GM12878 (cell line): ENCODE measurements at regions not wholly inside any gene's neighbourhood (a gene's known extent, or its start where the extent isn't known, plus 50 kb on each side); places are given as distances from the start of the nearest gene placed in this dataset.

Experiments used
- ATAC-seq: fragments of 200-7000 bp; cut with Tn5 transposase; 3 replicates; pipeline ENCODE4 v1.9.1; 2020; ENCODE audit warnings: mild to moderate bottlenecking, moderate library complexity
- BruUV-seq: library from RNA; stranded (reverse); fragments of 400-500 nt; replicated peaks from 2 replicates; lab custom pipeline; 2021; lab: Mats Ljungman, UMichigan
- CTCF ChIA-PET: fragments of 300-600 bp; sonication (Branson Sonifier 250); formaldehyde crosslinking; extraction: SDS; loops from one replicate; lab custom pipeline; 2021; ENCODE audit warnings: inconsistent platforms; lab: Yijun Ruan, JAX
- POLR2A ChIA-PET: fragments of 350-600 bp; formaldehyde crosslinking; extraction: SDS; loops from one replicate; lab custom pipeline; 2021; ENCODE audit warnings: inconsistent platforms; lab: Charles Lee
- RAD21 ChIA-PET: fragments of 300-600 bp; sonication (Branson Sonifier 250); formaldehyde crosslinking; loops from one replicate; lab custom pipeline; 2023; ENCODE audit warnings: antibody characterized with exemption; ENCODE audit not compliant: unreplicated experiment; lab: Charles Lee
- SMC1A ChIA-PET: fragments of 300-600 bp; sonication (Branson Sonifier 250); formaldehyde crosslinking; loops from one replicate; lab custom pipeline; 2023; ENCODE audit not compliant: unreplicated experiment, uncharacterized antibody; lab: Charles Lee
- DNase-seq: peaks from one replicate; pipeline ENCODE4 v3.0.0-alpha.2; 2011; ENCODE audit warnings: low read depth, low spot score
- FAIRE-seq: peaks from 3 replicates; lab custom pipeline; 2011; peaks lifted over from hg19 to GRCh38; lab: Jason Lieb, UNC
- H2AFZ ChIP-seq: 2 replicates; pipeline ENCODE4 v1.6.0; 2011; ENCODE audit warnings: low read depth, low read length, control low read depth; ENCODE audit not compliant: control insufficient read depth
- H3K27ac ChIP-seq: 2 replicates; pipeline ENCODE4 v1.5.1; 2011; ENCODE audit warnings: control low read depth; ENCODE audit not compliant: control insufficient read depth, insufficient read depth
- H3K27me3 ChIP-seq, 2 experiments: replicated peaks in 1 of 2; 2 replicates each; pipeline versions ENCODE4 v1.6.0 to v1.6.1; 2011; ENCODE audit warnings: low read length in 1 of 2; ENCODE audit not compliant: control insufficient read depth in 2 of 2, insufficient read depth in 2 of 2
- H3K36me3 ChIP-seq, 2 experiments: 2 replicates each; pipeline ENCODE4 v1.5.1; 2011; ENCODE audit warnings: low read length in 1 of 2; ENCODE audit not compliant: control insufficient read depth in 2 of 2, insufficient read depth in 2 of 2
- H3K4me1 ChIP-seq: 2 replicates; pipeline ENCODE4 v1.6.1; 2011; ENCODE audit warnings: mild to moderate bottlenecking, low read length, moderate library complexity, mixed read lengths; ENCODE audit not compliant: control insufficient read depth, insufficient read depth
- H3K4me2 ChIP-seq: 2 replicates; pipeline ENCODE4 v1.6.0; 2011; ENCODE audit warnings: control low read depth; ENCODE audit not compliant: control insufficient read depth, insufficient read depth
- H3K4me3 ChIP-seq: fragments of 200-600 bp; sonication (generic); 2 replicates; pipeline ENCODE4 v1.5.1; 2016
- H3K79me2 ChIP-seq: 2 replicates; pipeline ENCODE4 v1.6.0; 2011; ENCODE audit warnings: low read length; ENCODE audit not compliant: control insufficient read depth, insufficient read depth
- H3K9ac ChIP-seq: 2 replicates; pipeline ENCODE4 v1.8.0; 2011; ENCODE audit warnings: low read length, control low read depth, mixed read lengths; ENCODE audit not compliant: control insufficient read depth, insufficient read depth
- H3K9me3 ChIP-seq: replicated peaks from 3 replicates; pipeline ENCODE4 v1.5.1; 2011; ENCODE audit warnings: mild to moderate bottlenecking, low read length; ENCODE audit not compliant: control insufficient read depth, insufficient read depth
- H4K20me1 ChIP-seq: 2 replicates; pipeline ENCODE4 v1.6.0; 2011; ENCODE audit not compliant: control insufficient read depth, insufficient read depth
- BACH1 ChIP-seq: fragments of 450-650 bp; IDR thresholded peaks from 2 replicates; pipeline ENCODE4 v1.6.1; 2017; ENCODE audit warnings: mild to moderate bottlenecking, borderline replicate concordance
- CREM ChIP-seq: IDR thresholded peaks from 2 replicates; pipeline ENCODE4 v1.6.1; 2014; ENCODE audit warnings: antibody characterized with exemption, low read depth
- MEF2A ChIP-seq: IDR thresholded peaks from 2 replicates; pipeline ENCODE4 v1.6.1; 2011; ENCODE audit warnings: low read depth, mild to moderate bottlenecking, low read length, moderate library complexity; ENCODE audit not compliant: insufficient read depth
- MEF2B ChIP-seq: fragments of 450-650 bp; IDR thresholded peaks from 2 replicates; pipeline ENCODE4 v1.6.1; 2018; ENCODE audit warnings: mild to moderate bottlenecking, moderate library complexity; ENCODE audit not compliant: partially characterized antibody, poor library complexity, severe bottlenecking
- NFYB ChIP-seq: IDR thresholded peaks from 2 replicates; pipeline ENCODE4 v1.6.1; 2011; ENCODE audit warnings: low read depth, mild to moderate bottlenecking, low read length, improper control_type of control experiment, moderate library complexity; ENCODE audit not compliant: insufficient read depth
- NR2C2 ChIP-seq: IDR thresholded peaks from 2 replicates; pipeline ENCODE4 v1.6.1; 2011; ENCODE audit warnings: borderline replicate concordance, low read depth; ENCODE audit not compliant: control insufficient read depth, insufficient read length
- RBBP5 ChIP-seq: fragments of 200-600 bp; sonication (generic); conservative IDR thresholded peaks from 2 replicates; pipeline ENCODE4 v1.6.1; 2016
- SRF ChIP-seq, 2 experiments: IDR thresholded peaks; 2 replicates each; pipeline ENCODE4 v1.6.1; 2011; ENCODE audit warnings: low read depth in 2 of 2, low read length in 2 of 2, mild to moderate bottlenecking in 1 of 2, moderate library complexity in 1 of 2
- SUZ12 ChIP-seq: fragments of 200-600 bp; sonication (generic); IDR thresholded peaks from one replicate; pipeline ENCODE4 v1.6.1; 2018; ENCODE audit warnings: antibody characterized with exemption, mild to moderate bottlenecking; ENCODE audit not compliant: unreplicated experiment
- USF2 ChIP-seq: IDR thresholded peaks from 2 replicates; pipeline ENCODE4 v1.6.1; 2011; ENCODE audit warnings: low read depth, low read length, improper control_type of control experiment, borderline replicate concordance
- ZBTB33 ChIP-seq: fragments of 450-650 bp; IDR thresholded peaks from 2 replicates; pipeline ENCODE4 v1.6.1; 2017; ENCODE audit warnings: mild to moderate bottlenecking
- ZNF207 ChIP-seq: fragments of 450-650 bp; IDR thresholded peaks from 2 replicates; pipeline ENCODE4 v1.6.1; 2014; ENCODE audit warnings: antibody characterized with exemption, mild to moderate bottlenecking, borderline replicate concordance
- WGBS: methylation state at CpG from one replicate; pipeline ENCODE4 v1.1.6; 2016; ENCODE audit warnings: low lambda C conversion rate; ENCODE audit not compliant: insufficient replicate concordance, insufficient coverage; ENCODE audit errors: missing lambda C conversion rate; 5-methylcytosine and 5-hydroxymethylcytosine counted together
- in situ Hi-C: fragments of 300-500 bp; cut with MboI; formaldehyde crosslinking; loops from 9 replicates; pipeline ENCODE4 v1.14.3; 2018; ENCODE audit warnings: mixed read lengths
- intact Hi-C: fragments of 100-400 bp; cut with micrococcal nuclease; formaldehyde crosslinking; loops from one replicate; pipeline ENCODE4 v1.14.2; 2022; ENCODE audit not compliant: unreplicated experiment

- no TSS peak for BruUV-seq
- in situ Hi-C loops (no loop called here), intact Hi-C loops (no loop called here)
- DNase-seq (no peak), FAIRE-seq (no peak), ATAC-seq (no peak)
- no peaks in the 10 kb centered on the region for H3K9me3 ChIP-seq
- no peaks in the 10 kb centered on the region for H3K36me3 ChIP-seq
- POLR2A ChIA-PET, result no interaction called here
- no peaks in the 10 kb centered on the region for H3K4me1 ChIP-seq
- CTCF ChIA-PET, result no interaction called here
- TF ChIP-seq ZBTB33, result no peak
- no peak for TF ChIP-seq USF2
- no peak for TF ChIP-seq NR2C2
- TF ChIP-seq MEF2B, result no peak
- no peak for TF ChIP-seq BACH1
- no peak overlapping the region for H3K27ac ChIP-seq
- no peaks in the 10 kb centered on the region for H3K27me3 ChIP-seq
- H3K4me2 ChIP-seq, result no peak overlapping the region
- no peak overlapping the region for H3K4me3 ChIP-seq
- SMC1A ChIA-PET, result interaction anchor here (0.6 kb wide), 1 partner anchor 315 kb away, joined by 3 read pairs; no protein-coding TSS in a partner anchor
- no peak overlapping the region for H3K9ac ChIP-seq
- H2AFZ ChIP-seq, result no peak overlapping the region
- no peaks in the 10 kb centered on the region for H3K79me2 ChIP-seq
- RAD21 ChIA-PET, result no interaction called here
- H4K20me1 ChIP-seq, result no peaks in the 10 kb centered on the region
- 24% methylated on average over 3 of the region's 3 CpGs for WGBS
Measured at GRCh38 chr20:40610730-40611129, 78.3 kb downstream of the MAFB start.

- intact Hi-C loops, result no loop called here
- FAIRE-seq (no peak), DNase-seq (no peak), ATAC-seq (no peak)
- no peaks in the 10 kb centered on the region for H3K4me1 ChIP-seq
- no peak overlapping the region for H2AFZ ChIP-seq
- in situ Hi-C loops, result no loop called here
- H3K79me2 ChIP-seq, result no peaks in the 10 kb centered on the region
- no peaks in the 10 kb centered on the region for H4K20me1 ChIP-seq
- 48% methylated on average over 5 of the region's 5 CpGs for WGBS
- H3K27me3 ChIP-seq, result no peaks in the 10 kb centered on the region
- no peaks in the 10 kb centered on the region for H3K36me3 ChIP-seq
- ChIA-PET RAD21 (no interaction called here), SMC1A (no interaction called here), CTCF (no interaction called here), POLR2A (no interaction called here)
- no TSS peak for BruUV-seq
- H3K9ac ChIP-seq, result no peak overlapping the region
- no peak overlapping the region for H3K27ac ChIP-seq
- no peaks in the 10 kb centered on the region for H3K9me3 ChIP-seq
- no peak overlapping the region for H3K4me3 ChIP-seq
- H3K4me2 ChIP-seq, result no peak overlapping the region
- no peak for TF ChIP-seq NFYB
- no peak for TF ChIP-seq SUZ12
- no peak for TF ChIP-seq SRF (IDR thresholded peaks at IDR 0.05; ENCODE audit: low read depth in 2 of 2, low read length in 2 of 2)
- no peak for TF ChIP-seq RBBP5
- TF ChIP-seq ZNF207, result no peak
- no peak for TF ChIP-seq MEF2A
- TF ChIP-seq CREM, result no peak
- no peak for TF ChIP-seq ZBTB33
Measured at GRCh38 chr20:40607927-40608326, 81.1 kb downstream of the MAFB start.
